ENCODE measurements at regions not wholly inside any gene's neighbourhood (a gene's known extent, or its start where the extent isn't known, plus 50 kb on each side); places are given as distances from the start of the nearest gene placed in this dataset.

GRCh38 chr11:45527898-45528297 lies 137.5 kb downstream of the CHST1 start:
- TF ChIP-seq POLR2A (IDR thresholded peaks at IDR 0.05) (no peak), CTCF (IDR thresholded peaks at IDR 0.05) (no peak)

Data from heart left ventricle (tissue), 13 donors.